Liver (tissue), 3 donors: ENCODE measurements at regions not wholly inside any gene's neighbourhood (a gene's known extent, or its start where the extent isn't known, plus 50 kb on each side); places are given as distances from the start of the nearest gene placed in this dataset.

ENCODE experiments used
- EGR1 ChIP-seq, 2 donors: IDR thresholded peaks; 2 replicates each; pipeline ENCODE4 v1.6.1; 2016 to 2018; ENCODE audit warnings: antibody characterized with exemption in 2 of 2, low read depth in 2 of 2
- FOXA1 ChIP-seq: IDR thresholded peaks from 2 replicates; pipeline ENCODE4 v1.6.1; 2016; ENCODE audit warnings: antibody characterized with exemption
- GABPA ChIP-seq, 2 donors: IDR thresholded peaks in 1 of 2; conservative IDR thresholded peaks in 1 of 2; 2 replicates each; pipeline ENCODE4 v1.6.1; 2016; ENCODE audit warnings: antibody characterized with exemption in 2 of 2, mild to moderate bottlenecking in 1 of 2, moderate library complexity in 1 of 2
- HNF4G ChIP-seq: IDR thresholded peaks from 2 replicates; pipeline ENCODE4 v1.6.1; 2016; ENCODE audit warnings: antibody characterized with exemption
- JUND ChIP-seq, 2 donors: IDR thresholded peaks; 2 replicates each; pipeline ENCODE4 v1.6.1; 2016; ENCODE audit warnings: antibody characterized with exemption in 2 of 2
- RAD21 ChIP-seq, 2 donors: IDR thresholded peaks; 2 replicates each; pipeline ENCODE4 v1.6.1; 2016; ENCODE audit warnings: antibody characterized with exemption in 2 of 2, mild to moderate bottlenecking in 2 of 2
- RXRA ChIP-seq, 2 donors: IDR thresholded peaks; 2 replicates each; pipeline ENCODE4 v1.6.1; 2017 to 2018; ENCODE audit warnings: antibody characterized with exemption in 2 of 2, mild to moderate bottlenecking in 1 of 2
- TAF1 ChIP-seq: conservative IDR thresholded peaks from 2 replicates; pipeline ENCODE4 v1.6.1; 2016; ENCODE audit warnings: antibody characterized with exemption, mild to moderate bottlenecking
- YY1 ChIP-seq: IDR thresholded peaks from 2 replicates; pipeline ENCODE4 v1.6.1; 2016; ENCODE audit warnings: antibody characterized with exemption, mild to moderate bottlenecking
- TF ChIP-seq, protein P1 (sequence below): fragments of 150-350 bp; IDR thresholded peaks from 2 replicates; pipeline ENCODE4 v1.5.1; 2017; ENCODE audit warnings: improper control_type of control experiment, low read depth, low read length; ENCODE audit not compliant: missing input control
- TF ChIP-seq, protein P2 (sequence below): IDR thresholded peaks from 2 replicates; pipeline ENCODE4 v1.6.1; 2016; ENCODE audit warnings: antibody characterized with exemption, mild to moderate bottlenecking
- TF ChIP-seq, protein P3 (sequence below): IDR thresholded peaks from 2 replicates; pipeline ENCODE4 v1.6.1; 2016; ENCODE audit warnings: antibody characterized with exemption
- TF ChIP-seq, protein P4 (sequence below): IDR thresholded peaks from 2 replicates; pipeline ENCODE4 v1.6.1; 2016; ENCODE audit warnings: antibody characterized with exemption
- donor health status: healthy.
- donor health status: healthy.

DNA sequence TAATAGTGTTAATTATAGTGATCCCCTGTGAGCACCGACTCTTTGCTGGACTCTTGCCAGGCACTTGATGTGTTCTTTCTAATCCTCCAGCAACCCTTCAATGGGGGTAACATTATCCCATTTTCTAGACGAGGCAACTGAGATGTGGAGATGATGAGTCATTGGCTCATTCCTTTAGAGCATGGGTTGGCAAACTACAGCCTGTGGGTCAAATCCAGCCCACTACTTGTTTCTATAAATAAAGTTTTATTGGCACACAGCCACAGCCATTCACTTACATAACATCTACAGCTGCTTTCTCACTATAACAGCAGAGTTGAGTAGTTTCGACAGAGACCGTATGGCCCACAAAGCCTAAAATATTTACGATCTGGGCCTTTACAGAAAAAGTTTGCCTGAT is 249.5 kb upstream of the KCNG1 start:
- TF ChIP-seq, protein P1, sequence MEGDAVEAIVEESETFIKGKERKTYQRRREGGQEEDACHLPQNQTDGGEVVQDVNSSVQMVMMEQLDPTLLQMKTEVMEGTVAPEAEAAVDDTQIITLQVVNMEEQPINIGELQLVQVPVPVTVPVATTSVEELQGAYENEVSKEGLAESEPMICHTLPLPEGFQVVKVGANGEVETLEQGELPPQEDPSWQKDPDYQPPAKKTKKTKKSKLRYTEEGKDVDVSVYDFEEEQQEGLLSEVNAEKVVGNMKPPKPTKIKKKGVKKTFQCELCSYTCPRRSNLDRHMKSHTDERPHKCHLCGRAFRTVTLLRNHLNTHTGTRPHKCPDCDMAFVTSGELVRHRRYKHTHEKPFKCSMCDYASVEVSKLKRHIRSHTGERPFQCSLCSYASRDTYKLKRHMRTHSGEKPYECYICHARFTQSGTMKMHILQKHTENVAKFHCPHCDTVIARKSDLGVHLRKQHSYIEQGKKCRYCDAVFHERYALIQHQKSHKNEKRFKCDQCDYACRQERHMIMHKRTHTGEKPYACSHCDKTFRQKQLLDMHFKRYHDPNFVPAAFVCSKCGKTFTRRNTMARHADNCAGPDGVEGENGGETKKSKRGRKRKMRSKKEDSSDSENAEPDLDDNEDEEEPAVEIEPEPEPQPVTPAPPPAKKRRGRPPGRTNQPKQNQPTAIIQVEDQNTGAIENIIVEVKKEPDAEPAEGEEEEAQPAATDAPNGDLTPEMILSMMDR = no peak
- no peak for TF ChIP-seq YY1
- no peak for TF ChIP-seq EGR1 (IDR thresholded peaks at IDR 0.05; ENCODE audit: low read depth in 2 of 2)
- TF ChIP-seq RAD21 (IDR thresholded peaks at IDR 0.05) = no peak
- no peak for TF ChIP-seq TAF1
- TF ChIP-seq, protein P2, sequence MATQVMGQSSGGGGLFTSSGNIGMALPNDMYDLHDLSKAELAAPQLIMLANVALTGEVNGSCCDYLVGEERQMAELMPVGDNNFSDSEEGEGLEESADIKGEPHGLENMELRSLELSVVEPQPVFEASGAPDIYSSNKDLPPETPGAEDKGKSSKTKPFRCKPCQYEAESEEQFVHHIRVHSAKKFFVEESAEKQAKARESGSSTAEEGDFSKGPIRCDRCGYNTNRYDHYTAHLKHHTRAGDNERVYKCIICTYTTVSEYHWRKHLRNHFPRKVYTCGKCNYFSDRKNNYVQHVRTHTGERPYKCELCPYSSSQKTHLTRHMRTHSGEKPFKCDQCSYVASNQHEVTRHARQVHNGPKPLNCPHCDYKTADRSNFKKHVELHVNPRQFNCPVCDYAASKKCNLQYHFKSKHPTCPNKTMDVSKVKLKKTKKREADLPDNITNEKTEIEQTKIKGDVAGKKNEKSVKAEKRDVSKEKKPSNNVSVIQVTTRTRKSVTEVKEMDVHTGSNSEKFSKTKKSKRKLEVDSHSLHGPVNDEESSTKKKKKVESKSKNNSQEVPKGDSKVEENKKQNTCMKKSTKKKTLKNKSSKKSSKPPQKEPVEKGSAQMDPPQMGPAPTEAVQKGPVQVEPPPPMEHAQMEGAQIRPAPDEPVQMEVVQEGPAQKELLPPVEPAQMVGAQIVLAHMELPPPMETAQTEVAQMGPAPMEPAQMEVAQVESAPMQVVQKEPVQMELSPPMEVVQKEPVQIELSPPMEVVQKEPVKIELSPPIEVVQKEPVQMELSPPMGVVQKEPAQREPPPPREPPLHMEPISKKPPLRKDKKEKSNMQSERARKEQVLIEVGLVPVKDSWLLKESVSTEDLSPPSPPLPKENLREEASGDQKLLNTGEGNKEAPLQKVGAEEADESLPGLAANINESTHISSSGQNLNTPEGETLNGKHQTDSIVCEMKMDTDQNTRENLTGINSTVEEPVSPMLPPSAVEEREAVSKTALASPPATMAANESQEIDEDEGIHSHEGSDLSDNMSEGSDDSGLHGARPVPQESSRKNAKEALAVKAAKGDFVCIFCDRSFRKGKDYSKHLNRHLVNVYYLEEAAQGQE = no peak
- TF ChIP-seq, protein P3, sequence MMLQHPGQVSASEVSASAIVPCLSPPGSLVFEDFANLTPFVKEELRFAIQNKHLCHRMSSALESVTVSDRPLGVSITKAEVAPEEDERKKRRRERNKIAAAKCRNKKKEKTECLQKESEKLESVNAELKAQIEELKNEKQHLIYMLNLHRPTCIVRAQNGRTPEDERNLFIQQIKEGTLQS = no peak
- TF ChIP-seq, protein P4, sequence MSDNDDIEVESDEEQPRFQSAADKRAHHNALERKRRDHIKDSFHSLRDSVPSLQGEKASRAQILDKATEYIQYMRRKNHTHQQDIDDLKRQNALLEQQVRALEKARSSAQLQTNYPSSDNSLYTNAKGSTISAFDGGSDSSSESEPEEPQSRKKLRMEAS = no peak
- no peak for TF ChIP-seq GABPA (IDR thresholded peaks at IDR 0.05 in 1 of 2, conservative IDR thresholded peaks at IDR 0.05 in 1 of 2)
- TF ChIP-seq JUND (IDR thresholded peaks at IDR 0.05) = no peak
- no peak for TF ChIP-seq RXRA (IDR thresholded peaks at IDR 0.05)
- no peak for TF ChIP-seq FOXA1
- TF ChIP-seq HNF4G = no peak
